ENCODE measurements at regions not wholly inside any gene's neighbourhood (a gene's known extent, or its start where the extent isn't known, plus 50 kb on each side); places are given as distances from the start of the nearest gene placed in this dataset.

- CTCF ChIA-PET: no interaction called here
- no TSS peak for BruUV-seq (replicated peaks)
- intact Hi-C loops (cut with micrococcal nuclease; ENCODE audit: unreplicated experiment): no loop called here
- TF ChIP-seq CTCF (conservative IDR thresholded peaks at IDR 0.05) (no peak), EZH2 (IDR thresholded peaks at IDR 0.05; ENCODE audit: low read depth) (no peak)
- Histone ChIP-seq H3K27me3 (ENCODE audit: insufficient read depth, low read depth) (no peaks in the 10 kb centered on the region), H3F3A (ENCODE audit: insufficient read depth, low read depth) (no peaks in the 10 kb centered on the region), H3K9me2 (ENCODE audit: insufficient read depth) (no peaks in the 10 kb centered on the region), H3K36me3 (ENCODE audit: low read depth) (no peaks in the 10 kb centered on the region), H3K4me2 (no peak overlapping the region), H3K4me1 (replicated peaks; ENCODE audit: insufficient read depth) (no peaks in the 10 kb centered on the region), H3K4me3 (no peak overlapping the region), H2AFZ (no peak overlapping the region), H3K9me3 (ENCODE audit: insufficient read depth, low read depth) (no peaks in the 10 kb centered on the region), H3K79me2 (ENCODE audit: low read depth) (no peaks in the 10 kb centered on the region), H3K27ac (no peak overlapping the region), H4K20me1 (ENCODE audit: insufficient read depth) (no peaks in the 10 kb centered on the region)
- DNase-seq: no peak
- POLR2A ChIA-PET (ENCODE audit: unreplicated experiment): no interaction called here
Measured at GRCh38 chr15:49769225-49769624, 148.4 kb downstream of the DTWD1 start.

- Histone ChIP-seq H3K9me3 (ENCODE audit: insufficient read depth, low read depth) (no peaks in the 10 kb centered on the region; the same call in 1 of the 2 replicates), H3K79me2 (ENCODE audit: low read depth) (no peaks in the 10 kb centered on the region), H3K27me3 (ENCODE audit: insufficient read depth, low read depth) (no peaks in the 10 kb centered on the region), H3K9me2 (ENCODE audit: insufficient read depth) (no peaks in the 10 kb centered on the region), H3K36me3 (ENCODE audit: low read depth) (no peaks in the 10 kb centered on the region), H3K4me2 (no peak overlapping the region), H4K20me1 (ENCODE audit: insufficient read depth) (no peaks in the 10 kb centered on the region), H3K27ac (no peak overlapping the region), H3F3A (ENCODE audit: insufficient read depth, low read depth) (no peaks in the 10 kb centered on the region), H3K4me3 (no peak overlapping the region), H2AFZ (no peak overlapping the region), H3K4me1 (replicated peaks; ENCODE audit: insufficient read depth) (no peaks in the 10 kb centered on the region)
- no peak for DNase-seq
- no TSS peak for BruUV-seq (replicated peaks)
- ChIA-PET POLR2A (ENCODE audit: unreplicated experiment) (no interaction called here), CTCF (no interaction called here)
- TF ChIP-seq EZH2 (IDR thresholded peaks at IDR 0.05; ENCODE audit: low read depth): no peak
- no peak for TF ChIP-seq CTCF (conservative IDR thresholded peaks at IDR 0.05)
- intact Hi-C loops (cut with micrococcal nuclease; ENCODE audit: unreplicated experiment): no loop called here
Measured at GRCh38 chr15:49789436-49789835, 168.6 kb downstream of the DTWD1 start.

- intact Hi-C loops (cut with micrococcal nuclease; ENCODE audit: unreplicated experiment): no loop called here
- H3K79me2 ChIP-seq (ENCODE audit: low read depth): no peaks in the 10 kb centered on the region
- H3F3A ChIP-seq (ENCODE audit: insufficient read depth, low read depth): no peaks in the 10 kb centered on the region
- H2AFZ ChIP-seq: no peak overlapping the region
- H3K9me3 ChIP-seq (ENCODE audit: insufficient read depth, low read depth): no peaks in the 10 kb centered on the region; the same call in 1 of the 2 replicates
- H4K20me1 ChIP-seq (ENCODE audit: insufficient read depth): no peaks in the 10 kb centered on the region
- no peaks in the 10 kb centered on the region for H3K36me3 ChIP-seq (ENCODE audit: low read depth)
- no peak overlapping the region for H3K27ac ChIP-seq
- H3K4me3 ChIP-seq: no peak overlapping the region
- no peaks in the 10 kb centered on the region for H3K9me2 ChIP-seq (ENCODE audit: insufficient read depth)
- POLR2A ChIA-PET (ENCODE audit: unreplicated experiment): no interaction called here
- CTCF ChIA-PET: no interaction called here
- no peaks in the 10 kb centered on the region for H3K4me1 ChIP-seq (replicated peaks; ENCODE audit: insufficient read depth)
- peaks cover 8% of the 10 kb centered on the region; the same call in 1 of the 2 replicates for H3K27me3 ChIP-seq (ENCODE audit: insufficient read depth, low read depth)
- DNase-seq: no peak
- no TSS peak for BruUV-seq (replicated peaks)
- no peak overlapping the region for H3K4me2 ChIP-seq
- TF ChIP-seq CTCF (conservative IDR thresholded peaks at IDR 0.05): no peak
- no peak for TF ChIP-seq EZH2 (IDR thresholded peaks at IDR 0.05; ENCODE audit: low read depth)
Measured at GRCh38 chr15:49793943-49794342, 173.1 kb downstream of the DTWD1 start.
